Left cardiac atrium (tissue), 4 donors: ENCODE measurements at regions not wholly inside any gene's neighbourhood (a gene's known extent, or its start where the extent isn't known, plus 50 kb on each side); places are given as distances from the start of the nearest gene placed in this dataset.

Source experiments
- ATAC-seq, 2 donors: fragments of 200-7000 bp; cut with Tn5 transposase; one replicate each; pipeline ENCODE4 v1.9.1; 2020; ENCODE audit warnings: mild to moderate bottlenecking in 2 of 2, moderate library complexity in 2 of 2
- DNase-seq: peaks from one replicate; pipeline ENCODE4 v3.0.0-alpha.2; 2020
- intact Hi-C, 2 donors: fragments of 100-400 bp; cut with DNase I; formaldehyde crosslinking; loops; one replicate each; pipeline versions ENCODE4 v1.14.1 to v1.15.1; 2022 to 2023
- donor health status: DM: no; HTN: yes; CAD: no.
- donor health status: DM: no; HTN: yes; CAD: no; lungs with severe emphysema.
- donor health status: DM: yes; HTN: yes; CAD: no.
- donor health status: Dilated cardiomyopathy.

- intact Hi-C loops = no loop called here
- ATAC-seq (no peak), DNase-seq (no peak)
These were observed 328.9 kb downstream of the TDRD15 start for GRCh38 chr2:21452678-21453077.

- no peak for ATAC-seq
- intact Hi-C loops = no loop called here
- no peak for DNase-seq
These were observed 330.1 kb downstream of the TDRD15 start for GRCh38 chr2:21453723-21454450.

GRCh38 chr2:21454839-21455238 is 331.1 kb downstream of the TDRD15 start:
- no peak for ATAC-seq
- intact Hi-C loops = no loop called here
- no peak for DNase-seq

GRCh38 chr2:21461754-21462240 is 338.0 kb downstream of the TDRD15 start:
- ATAC-seq = no peak
- intact Hi-C loops = no loop called here
- DNase-seq = no peak

- intact Hi-C loops = no loop called here
- DNase-seq (no peak), ATAC-seq (no peak)
These were observed 342.7 kb downstream of the TDRD15 start for GRCh38 chr2:21466341-21466927.

GRCh38 chr2:21467280-21467818 is 343.6 kb downstream of the TDRD15 start:
- intact Hi-C loops = no loop called here
- DNase-seq (no peak), ATAC-seq (no peak)

GRCh38 chr2:21467910-21468309 is 344.1 kb downstream of the TDRD15 start:
- no peak for DNase-seq
- intact Hi-C loops = no loop called here
- ATAC-seq = no peak

- DNase-seq (no peak), ATAC-seq (peak in 1 of 2 donors; percentile 40)
- intact Hi-C loops = no loop called here
These were observed 344.9 kb downstream of the TDRD15 start for GRCh38 chr2:21468624-21469023.

GRCh38 chr2:21469158-21469557 is 345.4 kb downstream of the TDRD15 start:
- ATAC-seq (peak in 1 of 2 donors; percentile 75), DNase-seq (no peak)
- intact Hi-C loops = no loop called here

- DNase-seq (no peak), ATAC-seq (no peak)
- intact Hi-C loops = no loop called here
These were observed 345.8 kb downstream of the TDRD15 start for GRCh38 chr2:21469564-21469963.

- ATAC-seq (no peak), DNase-seq (no peak)
- intact Hi-C loops = no loop called here
These were observed 356.4 kb downstream of the TDRD15 start for GRCh38 chr2:21480162-21480561.

- no peak for ATAC-seq
- no peak for DNase-seq
These were observed 360.9 kb downstream of the TDRD15 start for GRCh38 chr2:21484643-21485042.

GRCh38 chr2:21486445-21486844 is 362.7 kb downstream of the TDRD15 start:
- ATAC-seq (no peak), DNase-seq (no peak)
- intact Hi-C loops = no loop called here

More at GRCh38 chr2:21484643-21485042, 360.9 kb downstream of the TDRD15 start:
- intact Hi-C loops = no loop called here

- ATAC-seq = no peak
- intact Hi-C loops = no loop called here
- DNase-seq = no peak
These were observed 365.3 kb downstream of the TDRD15 start for GRCh38 chr2:21489080-21489479.

- intact Hi-C loops = no loop called here
- ATAC-seq (no peak), DNase-seq (no peak)
These were observed 374.2 kb downstream of the TDRD15 start for GRCh38 chr2:21498016-21498415.

GRCh38 chr2:21500401-21500945 is 376.7 kb downstream of the TDRD15 start:
- DNase-seq = no peak
- intact Hi-C loops = no loop called here
- ATAC-seq = no peak

- DNase-seq = no peak
- no peak for ATAC-seq
- intact Hi-C loops = no loop called here
These were observed 377.7 kb downstream of the TDRD15 start for GRCh38 chr2:21501376-21502027.

- ATAC-seq = no peak
- intact Hi-C loops = no loop called here
- no peak for DNase-seq
These were observed 392.1 kb downstream of the TDRD15 start for GRCh38 chr2:21515903-21516302.

- intact Hi-C loops = no loop called here
- ATAC-seq (no peak), DNase-seq (no peak)
These were observed 395.6 kb downstream of the TDRD15 start for GRCh38 chr2:21519412-21519811.

GRCh38 chr2:21519821-21520220 is 396.1 kb downstream of the TDRD15 start:
- no peak for DNase-seq
- intact Hi-C loops = no loop called here
- ATAC-seq = no peak
